ENCODE measurements at regions not wholly inside any gene's neighbourhood (a gene's known extent, or its start where the extent isn't known, plus 50 kb on each side); places are given as distances from the start of the nearest gene placed in this dataset.

DNA sequence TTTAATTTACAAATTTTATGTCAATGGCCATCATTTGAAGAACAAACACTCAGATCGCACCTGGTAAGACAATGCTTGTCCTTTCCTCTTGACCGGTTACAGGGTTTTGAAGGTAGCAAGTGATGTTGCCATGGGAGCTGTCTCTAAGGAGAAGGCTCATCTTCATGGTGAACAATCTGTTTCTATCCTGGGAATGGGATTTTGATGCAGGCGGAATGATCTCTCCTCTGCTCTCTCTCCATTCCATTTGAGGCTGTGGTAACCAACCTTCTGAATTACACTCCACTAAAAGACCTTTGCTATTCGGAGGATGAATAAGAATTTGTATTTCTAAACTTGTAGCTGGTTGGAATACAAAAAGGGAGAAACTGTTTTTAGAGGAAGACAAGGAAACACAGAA lies 57.9 kb upstream of the SLC5A9 start:
- DNase-seq, result no peak

- DNase-seq, result no peak
Measured at GRCh38 chr1:48160486-48161132, 61.9 kb upstream of the SLC5A9 start.

GRCh38 chr1:48139275-48139674 lies 83.2 kb upstream of the SLC5A9 start:
- no peak for DNase-seq

DNA sequence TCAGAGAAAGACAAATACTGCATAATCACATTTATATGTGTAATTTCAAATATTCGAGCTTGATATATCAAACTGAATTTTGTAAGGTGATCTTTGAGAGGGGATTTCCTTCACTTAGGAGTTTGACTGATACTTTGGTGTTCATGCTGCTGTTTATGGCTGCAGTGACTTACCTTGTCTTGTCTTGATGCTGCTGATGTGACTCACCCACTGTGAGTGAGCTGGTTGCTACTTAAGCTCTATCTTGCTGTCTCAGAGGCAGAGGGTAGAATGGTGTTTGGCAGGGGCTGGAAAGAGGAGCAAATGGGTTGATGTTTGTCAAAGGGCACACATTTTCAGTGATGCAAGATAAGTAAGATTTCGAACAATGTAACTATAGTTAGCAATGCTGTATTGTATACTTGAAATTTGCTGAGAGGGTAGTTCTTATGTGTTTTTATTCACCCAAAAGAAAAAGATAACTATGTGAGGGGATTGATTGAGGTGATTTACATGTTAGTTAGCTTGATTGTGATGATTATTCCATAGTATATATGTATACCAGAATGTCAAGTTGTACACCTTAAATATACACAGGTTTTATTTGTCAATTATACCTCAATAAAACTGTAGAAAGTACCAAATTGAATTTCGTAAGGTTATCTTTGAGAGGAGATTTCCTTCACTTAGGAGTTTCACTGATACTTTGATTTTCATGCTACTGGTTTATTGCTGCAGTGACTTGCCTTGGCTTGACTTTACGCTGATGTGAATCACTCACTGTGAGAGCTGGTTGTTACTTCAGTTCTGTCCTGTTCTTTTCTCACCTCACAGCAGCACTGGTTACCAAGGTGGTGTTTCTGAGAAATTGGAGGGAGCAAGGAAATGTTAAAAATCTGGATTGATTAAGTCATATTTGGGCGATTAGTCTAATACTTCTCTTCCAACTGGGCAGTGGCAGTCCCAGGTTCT lies 94.5 kb upstream of the SLC5A9 start:
- no peak for DNase-seq

DNA sequence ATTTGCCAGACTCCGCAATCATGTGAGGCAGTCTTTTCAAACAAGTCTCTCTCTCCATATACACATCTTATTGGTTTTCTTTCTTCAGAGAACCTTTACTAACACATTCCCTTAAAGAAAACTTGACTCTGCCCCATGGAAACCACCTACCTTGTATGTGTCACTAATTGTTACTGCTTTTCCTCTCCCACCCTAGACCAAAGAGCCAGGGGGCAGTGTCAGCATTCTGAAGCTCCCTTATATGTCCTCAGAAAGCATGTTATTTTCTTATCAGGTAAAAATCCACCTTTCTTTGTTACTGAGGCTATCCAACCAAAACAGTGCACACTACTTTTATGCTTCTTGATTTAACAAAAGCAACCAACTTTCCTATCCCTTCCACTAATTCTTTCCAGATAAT lies 98.9 kb upstream of the SLC5A9 start:
- no peak for DNase-seq

DNA sequence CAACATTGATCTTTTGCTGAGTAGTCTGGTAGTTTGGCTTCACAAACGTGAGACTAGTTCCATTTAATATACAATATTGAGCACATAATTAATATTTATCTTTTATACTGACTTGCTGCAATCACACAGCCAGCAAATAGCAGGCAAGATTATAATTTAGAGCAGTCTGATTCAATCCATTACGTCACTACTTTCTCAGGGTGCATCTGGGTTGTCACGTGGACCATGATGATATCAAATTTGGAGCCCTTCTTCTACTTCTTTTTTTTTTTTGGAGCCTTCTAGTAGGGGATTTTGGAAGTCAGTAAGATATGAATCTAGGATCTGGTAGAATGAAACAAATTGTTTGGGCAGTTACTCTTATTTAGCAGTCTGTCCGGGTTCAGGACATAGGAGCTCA lies 100.6 kb upstream of the SLC5A9 start:
- DNase-seq, result no peak

DNA sequence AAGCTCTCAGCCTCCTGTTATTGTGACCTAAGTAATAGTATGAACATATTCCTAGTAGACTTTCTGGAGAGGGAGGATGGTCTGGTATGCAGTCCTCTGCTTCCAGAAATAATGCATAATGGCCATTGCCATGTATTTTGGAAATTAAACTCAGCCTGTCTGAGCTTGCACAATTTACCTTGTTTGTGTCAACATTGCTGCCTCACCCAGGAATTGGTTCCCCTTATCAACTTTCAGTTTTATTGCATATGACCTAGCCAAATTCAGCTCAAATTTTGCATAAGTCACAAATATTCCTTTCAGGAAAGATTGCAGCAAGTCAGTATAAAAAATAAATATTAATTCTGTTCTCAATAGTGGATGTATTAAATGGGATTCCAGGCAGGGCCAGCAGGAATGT lies 101.9 kb upstream of the SLC5A9 start:
- no peak for DNase-seq

GRCh38 chr1:48115835-48116234 lies 106.7 kb upstream of the SLC5A9 start:
- no peak for DNase-seq

GRCh38 chr1:48114596-48115382 lies 107.7 kb upstream of the SLC5A9 start:
- DNase-seq, result no peak

DNA sequence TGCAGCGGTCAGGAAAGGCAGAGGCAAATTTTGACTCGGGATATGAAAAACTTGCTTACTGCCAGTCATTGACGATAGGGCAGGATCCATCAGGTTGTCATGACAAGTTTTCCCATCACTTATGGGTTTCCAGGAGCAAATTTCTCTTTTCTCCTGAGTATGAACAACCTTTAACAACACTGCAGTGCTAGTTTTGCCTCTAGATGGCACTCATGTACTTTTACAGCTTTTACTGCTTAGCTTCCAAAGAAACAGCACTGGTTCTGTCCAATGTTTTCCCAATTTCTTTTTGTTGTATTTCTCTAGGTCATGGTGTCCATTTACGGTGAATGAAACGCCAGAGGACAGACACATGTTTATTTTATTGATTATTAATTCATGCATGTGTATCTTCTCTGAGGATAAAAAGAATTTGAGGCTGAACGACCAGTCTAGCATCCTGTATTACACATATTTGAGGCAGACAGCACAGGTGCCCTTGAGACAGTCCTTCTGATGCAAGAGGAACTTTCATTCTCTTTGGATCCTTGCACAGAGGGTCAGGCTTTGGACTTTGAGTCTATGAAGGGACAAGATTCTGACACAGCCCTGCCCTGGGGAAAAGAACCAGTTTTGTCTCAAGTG lies 112.3 kb upstream of the TRABD2B start:
- DNase-seq, result peak; percentile 35

DNA sequence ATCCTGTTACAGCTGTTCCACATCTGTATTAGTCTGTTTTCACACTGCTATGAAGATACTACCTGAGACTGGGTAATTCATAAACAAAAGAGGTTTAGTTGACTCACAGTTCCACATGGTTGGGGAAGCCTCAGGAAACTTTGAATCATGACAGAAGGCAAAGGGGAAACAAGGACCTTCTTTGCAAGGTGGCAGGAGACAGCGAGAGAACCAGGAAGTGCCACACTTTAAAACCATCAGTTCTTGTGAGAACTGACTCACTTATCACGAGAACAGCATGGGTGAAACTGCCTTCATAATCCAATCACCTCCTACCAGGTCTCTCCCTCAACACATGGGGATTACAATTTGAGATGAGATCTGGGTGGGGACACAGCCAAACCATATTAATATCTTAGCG lies 110.3 kb upstream of the TRABD2B start:
- DNase-seq, result no peak

- no peak for DNase-seq
Measured at GRCh38 chr1:48106049-48106448, 108.9 kb upstream of the TRABD2B start.

DNA sequence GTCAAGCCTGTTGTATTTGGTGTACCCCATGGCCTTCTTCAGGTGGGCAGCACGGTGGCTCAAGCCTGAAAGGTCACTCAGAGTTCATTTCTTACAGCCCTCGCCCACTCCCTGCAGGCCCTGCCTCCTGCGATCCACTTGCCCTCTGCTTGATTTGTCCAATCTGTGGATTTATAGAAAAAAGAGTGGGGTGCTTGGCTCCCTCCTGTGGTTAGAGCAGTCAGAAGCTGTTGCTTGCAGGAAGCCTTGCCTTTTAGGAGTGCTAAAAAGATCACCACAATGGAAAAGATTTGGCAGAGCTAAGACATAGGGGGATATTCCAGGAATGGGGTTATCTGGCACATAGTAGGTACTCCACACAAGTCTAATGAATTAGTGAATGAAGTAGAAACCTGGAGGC lies 108.0 kb upstream of the TRABD2B start:
- no peak for DNase-seq

GRCh38 chr1:48103495-48103894 lies 106.3 kb upstream of the TRABD2B start:
- no peak for DNase-seq

DNA sequence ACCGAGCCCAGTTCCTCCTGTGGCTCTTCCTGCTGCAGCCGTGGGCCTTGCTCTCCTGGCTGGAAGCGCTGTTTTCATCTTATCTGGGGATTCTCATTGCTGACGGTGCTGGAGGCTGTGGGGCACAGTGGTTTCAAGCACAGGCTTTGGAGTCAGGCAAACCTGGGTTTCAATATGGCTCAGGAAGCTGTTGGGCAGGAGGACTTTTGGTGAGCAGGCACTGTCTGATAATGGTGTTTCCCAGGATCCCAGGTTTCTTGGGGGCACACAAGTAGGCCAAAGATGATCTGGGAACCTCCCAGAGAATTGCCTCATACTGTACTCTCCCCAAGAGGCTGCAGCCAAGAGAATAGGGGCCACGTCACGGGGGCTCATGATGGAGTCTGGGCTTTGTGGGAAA lies 105.6 kb upstream of the TRABD2B start:
- no peak for DNase-seq

DNA sequence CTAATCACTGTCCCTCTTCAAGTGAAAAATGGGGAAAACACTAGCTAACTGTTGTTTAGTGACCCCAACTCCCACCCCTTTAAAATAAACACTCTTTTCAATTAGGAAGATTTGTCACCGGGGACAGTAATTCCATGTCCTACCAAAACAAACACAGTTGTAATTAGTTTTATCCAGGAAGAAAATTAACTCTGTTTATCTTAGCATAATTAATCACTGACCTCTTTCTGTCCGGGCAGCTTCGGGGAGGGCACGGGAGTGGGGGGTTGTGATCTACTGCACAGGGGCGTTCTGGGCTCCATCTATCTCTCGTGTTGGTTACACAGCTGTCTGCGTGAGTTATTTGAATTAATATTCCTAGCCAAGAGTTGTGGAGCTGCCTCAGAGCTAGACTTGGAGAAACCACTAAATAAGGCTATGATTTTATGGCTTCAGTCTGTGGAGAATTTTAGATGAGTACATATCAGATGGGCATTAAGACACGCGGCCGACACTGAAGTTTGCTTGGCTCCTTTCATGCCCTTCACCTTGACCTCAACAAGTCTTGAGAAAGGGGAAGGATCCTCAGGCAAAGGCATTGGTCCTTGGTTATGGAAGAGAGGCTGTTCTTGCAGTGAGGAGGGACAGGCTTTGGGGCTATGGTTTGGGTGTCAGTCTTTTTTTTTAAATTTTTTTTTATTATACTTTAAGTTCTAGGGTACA lies 102.0 kb upstream of the TRABD2B start:
- DNase-seq, result no peak

DNA sequence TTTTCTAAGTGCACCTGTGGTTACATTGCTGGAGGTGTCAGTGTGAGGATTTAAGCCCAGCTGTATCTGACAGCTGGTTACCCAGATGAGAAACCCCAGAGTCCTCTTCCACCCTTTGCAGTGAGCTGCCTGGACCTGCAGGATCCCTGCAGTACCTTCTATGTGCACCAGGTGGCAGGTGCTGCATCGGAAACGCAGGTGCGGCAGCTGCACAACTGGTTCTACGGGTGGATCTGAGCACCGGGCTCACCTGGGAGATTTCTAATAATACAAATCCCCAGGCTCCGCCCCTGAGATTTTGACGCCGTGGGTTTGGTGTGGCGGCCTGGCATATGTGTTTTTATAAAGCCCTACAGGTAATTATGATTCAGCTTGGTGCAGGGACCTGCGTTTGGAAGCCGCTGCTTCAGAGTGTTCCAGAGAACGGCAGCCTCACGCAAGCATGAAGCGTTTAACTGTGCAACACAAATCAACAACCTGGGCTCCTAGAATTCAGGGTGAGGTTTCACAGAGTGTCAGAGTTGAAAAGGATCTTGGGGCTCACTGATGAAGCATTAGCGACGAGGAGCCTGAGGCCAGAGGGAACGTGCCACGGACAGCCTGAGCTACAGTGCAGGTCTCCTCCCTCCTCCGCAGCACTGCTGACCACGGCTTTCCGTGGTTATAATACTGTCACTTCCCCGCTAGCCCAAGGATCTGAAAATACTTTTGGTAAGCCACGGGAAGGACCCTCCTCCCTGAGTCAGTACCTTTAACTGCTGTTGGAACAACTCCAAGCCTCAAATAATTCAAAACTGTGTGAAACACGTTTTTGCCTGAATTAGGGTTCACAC lies 96.7 kb upstream of the TRABD2B start:
- peak; percentile 24 for DNase-seq

DNA sequence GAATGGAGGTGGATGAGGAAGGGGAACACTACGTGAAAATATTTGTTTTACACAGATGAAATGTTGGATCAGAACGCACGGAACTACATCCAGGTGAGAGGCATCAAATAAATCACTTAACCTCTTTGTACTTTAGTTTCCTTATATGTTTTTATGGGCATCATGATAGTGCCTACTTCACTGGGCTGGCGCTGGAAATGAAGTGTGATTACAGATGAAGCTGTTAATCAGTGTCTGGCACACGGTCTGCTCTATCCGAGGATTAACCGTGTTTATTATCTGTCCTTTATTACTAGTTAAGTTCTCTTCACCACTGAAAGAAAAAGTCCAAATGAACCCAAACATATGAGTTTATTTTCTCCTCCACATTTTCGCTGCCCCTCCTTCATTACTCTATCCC lies 96.0 kb upstream of the TRABD2B start:
- no peak for DNase-seq

- DNase-seq, result no peak
Measured at GRCh38 chr1:48092401-48092800, 95.2 kb upstream of the TRABD2B start.

DNA sequence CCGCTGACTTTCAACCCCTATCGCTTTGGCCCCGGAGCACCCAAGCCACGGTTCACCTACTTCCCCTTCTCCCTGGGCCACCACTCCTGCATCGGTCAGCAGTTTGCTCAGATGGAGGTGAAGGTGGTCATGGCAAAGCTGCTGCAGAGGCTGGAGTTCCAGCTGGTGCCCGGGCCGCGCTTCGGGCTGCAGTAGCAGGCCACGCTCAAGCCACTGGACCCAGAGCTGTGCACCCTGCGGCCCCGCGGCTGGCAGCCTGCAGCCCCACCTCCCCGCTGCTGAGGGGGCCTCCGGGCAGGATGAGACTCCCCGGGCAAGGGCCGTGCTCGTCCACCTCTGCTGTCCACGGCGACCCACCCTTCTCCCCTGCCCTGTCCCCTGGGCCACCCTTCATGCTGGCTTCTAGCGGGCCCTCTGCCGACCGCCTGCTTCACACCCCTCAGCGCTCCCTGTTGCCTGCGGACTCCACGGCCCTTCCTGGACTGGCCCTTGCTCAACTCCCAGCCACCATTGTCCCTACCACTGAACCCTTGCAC lies 92.2 kb upstream of the TRABD2B start:
- no peak for DNase-seq

DNA sequence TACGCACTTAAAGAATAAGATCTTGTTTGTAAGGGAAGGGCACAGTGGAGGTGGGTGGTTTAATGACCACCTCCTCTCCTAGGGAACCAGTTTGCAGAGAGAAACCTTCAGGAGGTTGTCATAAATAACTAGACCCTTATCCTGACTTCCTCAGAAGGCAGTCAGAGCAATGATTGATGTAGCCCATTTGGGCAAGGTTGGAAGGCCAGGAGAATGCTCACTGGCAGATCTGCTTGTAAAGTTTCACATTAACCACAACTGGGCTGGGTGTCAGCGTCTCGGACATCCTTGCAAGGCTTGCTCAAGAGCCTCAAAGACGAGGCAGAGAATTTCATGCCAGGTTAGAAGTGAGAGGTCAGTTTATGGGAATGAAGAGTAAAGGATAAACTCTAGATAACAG lies 87.6 kb upstream of the TRABD2B start:
- DNase-seq, result no peak
